GM06990 (cell line): ENCODE measurements at regions not wholly inside any gene's neighbourhood (a gene's known extent, or its start where the extent isn't known, plus 50 kb on each side); places are given as distances from the start of the nearest gene placed in this dataset.
"Not testable (repeated sequence)": the region's sequence is repeated elsewhere in the genome, so short reads cannot be mapped to it uniquely, and the experiment has no call there.

Source experiments
- DNase-seq: peaks from one replicate; pipeline ENCODE4 v3.0.0-alpha.2; 2011; ENCODE audit not compliant: insufficient read length; ENCODE audit errors: extremely low read depth
- H3K27me3 ChIP-seq: replicated peaks from 2 replicates; pipeline ENCODE4 v1.6.0; 2011; ENCODE audit warnings: low read length; ENCODE audit not compliant: control insufficient read depth, insufficient read depth
- H3K36me3 ChIP-seq: 2 replicates; pipeline ENCODE4 v1.5.1; 2011; ENCODE audit warnings: low read length; ENCODE audit not compliant: control insufficient read depth, insufficient read depth
- H3K4me3 ChIP-seq: replicated peaks from 2 replicates; pipeline ENCODE4 v1.5.1; 2011; ENCODE audit warnings: low read depth, mild to moderate bottlenecking, control low read depth, low read length
- TF ChIP-seq, protein P1 (sequence below): IDR thresholded peaks from 2 replicates; pipeline ENCODE4 v1.5.1; 2011; ENCODE audit warnings: low read length, control low read depth, mild to moderate bottlenecking, inconsistent platforms; ENCODE audit not compliant: insufficient read depth, poor library complexity, severe bottlenecking

DNA sequence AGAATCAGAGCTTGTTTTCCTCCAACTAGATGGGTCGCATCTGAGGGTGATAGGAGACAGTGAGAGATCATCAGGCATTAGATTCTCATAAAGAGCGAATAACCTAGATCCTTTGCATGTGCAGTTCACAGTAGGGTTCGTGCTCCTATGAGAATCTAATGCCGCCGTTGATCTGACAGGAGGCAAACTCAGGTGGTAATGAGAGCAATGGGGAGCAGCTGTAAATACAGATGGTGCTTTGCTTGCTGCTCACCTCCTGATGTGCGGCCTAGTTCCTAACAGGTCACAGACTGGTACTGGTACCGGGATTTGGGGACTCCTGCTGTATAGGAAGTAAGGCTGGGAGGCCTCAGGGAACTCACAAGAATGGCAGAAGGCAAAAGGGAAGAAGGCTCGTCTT is 276.5 kb downstream of the FAT4 start:
- Histone ChIP-seq H3K27me3 (no peaks in the 10 kb centered on the region), H3K4me3 (no peak overlapping the region), H3K36me3 (no peaks in the 10 kb centered on the region)
- no peak for DNase-seq
- TF ChIP-seq, protein P1, sequence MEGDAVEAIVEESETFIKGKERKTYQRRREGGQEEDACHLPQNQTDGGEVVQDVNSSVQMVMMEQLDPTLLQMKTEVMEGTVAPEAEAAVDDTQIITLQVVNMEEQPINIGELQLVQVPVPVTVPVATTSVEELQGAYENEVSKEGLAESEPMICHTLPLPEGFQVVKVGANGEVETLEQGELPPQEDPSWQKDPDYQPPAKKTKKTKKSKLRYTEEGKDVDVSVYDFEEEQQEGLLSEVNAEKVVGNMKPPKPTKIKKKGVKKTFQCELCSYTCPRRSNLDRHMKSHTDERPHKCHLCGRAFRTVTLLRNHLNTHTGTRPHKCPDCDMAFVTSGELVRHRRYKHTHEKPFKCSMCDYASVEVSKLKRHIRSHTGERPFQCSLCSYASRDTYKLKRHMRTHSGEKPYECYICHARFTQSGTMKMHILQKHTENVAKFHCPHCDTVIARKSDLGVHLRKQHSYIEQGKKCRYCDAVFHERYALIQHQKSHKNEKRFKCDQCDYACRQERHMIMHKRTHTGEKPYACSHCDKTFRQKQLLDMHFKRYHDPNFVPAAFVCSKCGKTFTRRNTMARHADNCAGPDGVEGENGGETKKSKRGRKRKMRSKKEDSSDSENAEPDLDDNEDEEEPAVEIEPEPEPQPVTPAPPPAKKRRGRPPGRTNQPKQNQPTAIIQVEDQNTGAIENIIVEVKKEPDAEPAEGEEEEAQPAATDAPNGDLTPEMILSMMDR = no peak

DNA sequence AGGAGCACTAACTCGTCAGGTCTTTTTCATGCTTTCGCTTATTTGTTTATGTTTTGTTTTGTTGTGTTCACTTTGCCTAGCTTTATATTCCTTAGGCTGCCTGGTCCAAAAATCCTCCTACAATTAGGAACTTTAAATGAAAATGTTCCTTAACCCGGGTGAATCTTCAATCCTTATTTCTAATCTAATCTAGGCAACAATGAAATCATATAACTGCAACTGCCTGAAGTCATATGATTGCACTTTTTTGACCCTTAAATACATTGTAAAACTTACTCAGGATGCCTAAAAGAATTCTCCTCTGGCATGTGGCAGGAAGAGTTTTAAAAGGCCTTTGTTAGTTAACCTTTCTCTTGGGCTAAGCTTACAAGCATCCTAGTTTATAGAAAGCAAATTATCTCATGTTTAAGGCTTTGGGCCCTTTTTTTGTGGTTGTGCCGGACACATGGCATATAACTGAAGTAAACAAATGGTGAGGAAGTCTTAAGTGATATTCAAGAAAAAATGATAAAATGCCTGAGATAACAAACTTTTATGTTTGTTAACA is 279.4 kb downstream of the FAT4 start:
- DNase-seq = no peak
- no peaks in the 10 kb centered on the region for H3K36me3 ChIP-seq
- TF ChIP-seq, protein P1 = no peak
- no peak overlapping the region for H3K4me3 ChIP-seq
- no peaks in the 10 kb centered on the region for H3K27me3 ChIP-seq

DNA sequence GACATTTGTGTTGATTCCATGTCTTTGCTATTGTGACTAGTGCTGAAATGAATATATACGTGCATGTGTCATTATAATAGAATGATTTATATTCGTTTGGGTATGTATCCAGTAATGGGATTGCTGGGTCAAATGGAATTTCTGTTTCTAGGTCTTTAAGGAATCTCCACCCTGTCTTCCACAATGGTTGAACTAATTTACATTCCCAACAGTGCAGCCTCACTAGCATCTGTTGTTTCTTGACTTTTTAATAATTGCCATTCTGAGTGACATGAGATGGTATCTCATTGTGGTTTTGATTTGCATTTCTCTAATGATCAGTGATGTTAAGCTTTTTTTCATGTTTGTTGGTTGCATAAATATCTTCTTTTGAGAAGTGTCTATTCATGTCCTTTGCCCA is 291.2 kb downstream of the FAT4 start:
- not testable (repeated sequence) for H3K36me3 ChIP-seq, H3K4me3 ChIP-seq, DNase-seq, H3K27me3 ChIP-seq

- no peaks in the 10 kb centered on the region for H3K27me3 ChIP-seq
- no peak for DNase-seq
- H3K4me3 ChIP-seq = no peak overlapping the region
- TF ChIP-seq, protein P1 = no peak
- no peaks in the 10 kb centered on the region for H3K36me3 ChIP-seq
Observed at GRCh38 chr4:125620066-125620860, 305.5 kb downstream of the FAT4 start.

GRCh38 chr4:125624951-125625350 is 310.2 kb downstream of the FAT4 start:
- TF ChIP-seq, protein P1 = no peak
- no peaks in the 10 kb centered on the region for H3K36me3 ChIP-seq
- H3K4me3 ChIP-seq = no peak overlapping the region
- no peak for DNase-seq
- H3K27me3 ChIP-seq = no peaks in the 10 kb centered on the region

DNA sequence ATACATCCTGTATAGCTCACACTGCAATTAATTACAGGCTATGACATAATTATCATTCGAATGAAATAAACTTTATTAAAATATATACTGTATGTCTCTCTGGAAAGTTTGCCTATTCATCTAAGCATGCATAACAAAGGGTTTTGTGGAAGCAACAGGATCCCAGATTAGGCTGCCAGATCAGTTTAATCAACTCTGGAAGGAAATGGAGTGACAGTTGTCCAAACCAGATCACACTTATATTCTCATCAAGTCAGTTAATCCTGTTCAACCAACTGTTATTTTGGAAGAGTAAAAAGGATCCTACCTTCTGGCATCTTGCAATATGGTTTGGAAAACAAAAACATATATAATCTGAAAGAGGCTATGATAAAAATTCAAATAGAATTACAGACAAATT is 312.2 kb downstream of the FAT4 start:
- Histone ChIP-seq H3K36me3 (no peaks in the 10 kb centered on the region), H3K4me3 (no peak overlapping the region), H3K27me3 (no peaks in the 10 kb centered on the region)
- no peak for DNase-seq
- TF ChIP-seq, protein P1 = no peak
